HUES64 (cell line): ENCODE measurements at regions not wholly inside any gene's neighbourhood (a gene's known extent, or its start where the extent isn't known, plus 50 kb on each side); places are given as distances from the start of the nearest gene placed in this dataset.

Experiments
- H3K27ac ChIP-seq: 2 replicates; pipeline ENCODE4 v1.7.0; 2013; ENCODE audit warnings: low read depth, low read length, inconsistent platforms
- H3K27me3 ChIP-seq: 2 replicates; pipeline ENCODE4 v1.6.1; 2013; ENCODE audit warnings: mild to moderate bottlenecking, low read length; ENCODE audit not compliant: insufficient read depth
- H3K36me3 ChIP-seq: 2 replicates; pipeline ENCODE4 v1.6.1; 2013; ENCODE audit warnings: mild to moderate bottlenecking, low read length; ENCODE audit not compliant: insufficient read depth
- H3K4me1 ChIP-seq: 2 replicates; pipeline ENCODE4 v1.6.1; 2013; ENCODE audit warnings: mild to moderate bottlenecking, low read length, moderate library complexity; ENCODE audit not compliant: insufficient read depth
- H3K4me3 ChIP-seq: 2 replicates; pipeline ENCODE4 v1.5.1; 2013; ENCODE audit warnings: mild to moderate bottlenecking, low read length, moderate library complexity
- H3K9ac ChIP-seq: 2 replicates; pipeline ENCODE4 v1.6.1; 2013; ENCODE audit warnings: mild to moderate bottlenecking, low read depth, low read length
- H3K9me3 ChIP-seq: 2 replicates; pipeline ENCODE4 v1.6.1; 2013; ENCODE audit warnings: low read depth, low read length; ENCODE audit not compliant: insufficient read depth
- WGBS: fragments of 150-250, 120-280 bp; methylation state at CpG from one replicate; pipeline ENCODE4 v1.1.7; 2013; ENCODE audit warnings: missing lambda C conversion rate; 5-methylcytosine and 5-hydroxymethylcytosine counted together

- Histone ChIP-seq H3K9me3 (no peaks in the 10 kb centered on the region), H3K4me1 (no peaks in the 10 kb centered on the region), H3K9ac (no peak overlapping the region), H3K27me3 (no peaks in the 10 kb centered on the region), H3K36me3 (no peaks in the 10 kb centered on the region), H3K4me3 (no peak overlapping the region), H3K27ac (no peak overlapping the region)
- 0% methylated on average over 1 of the region's 1 CpG for WGBS
Measured at GRCh38 chr6:18317850-18318249, 53.5 kb upstream of the DEK start.

GRCh38 chr6:18314317-18314997, 50.1 kb upstream of the DEK start:
- H3K27me3 ChIP-seq, result no peaks in the 10 kb centered on the region
- H3K27ac ChIP-seq, result no peak overlapping the region
- no peak overlapping the region for H3K9ac ChIP-seq
- no peak overlapping the region for H3K4me3 ChIP-seq
- H3K9me3 ChIP-seq, result peaks cover 5% of the 10 kb centered on the region
- H3K36me3 ChIP-seq, result no peaks in the 10 kb centered on the region
- no peaks in the 10 kb centered on the region for H3K4me1 ChIP-seq
